GM13976 (cell line): ENCODE measurements at regions not wholly inside any gene's neighbourhood (a gene's known extent, or its start where the extent isn't known, plus 50 kb on each side); places are given as distances from the start of the nearest gene placed in this dataset.

Experiments
- DNase-seq: peaks from one replicate; pipeline ENCODE4 v3.0.0; 2012; ENCODE audit warnings: low spot score
- CTCF ChIP-seq: IDR thresholded peaks from 2 replicates; pipeline ENCODE4 v1.5.1; 2012; ENCODE audit warnings: borderline replicate concordance, mild to moderate bottlenecking; ENCODE audit not compliant: insufficient read depth; ENCODE audit errors: extremely low read depth, missing control alignments, control extremely low read depth
- in situ Hi-C: fragments of 300-500 bp; cut with MboI; formaldehyde crosslinking; loops from one replicate; pipeline ENCODE4 v1.12.0; 2022; ENCODE audit warnings: low sequenced_read_pairs, mixed read lengths, inconsistent platforms; ENCODE audit not compliant: unreplicated experiment

- in situ Hi-C loops = no loop called here
- TF ChIP-seq CTCF = no peak
- no peak for DNase-seq
Measured at GRCh38 chr5:77948476-77948875, 172.3 kb upstream of the TBCA start.

DNA sequence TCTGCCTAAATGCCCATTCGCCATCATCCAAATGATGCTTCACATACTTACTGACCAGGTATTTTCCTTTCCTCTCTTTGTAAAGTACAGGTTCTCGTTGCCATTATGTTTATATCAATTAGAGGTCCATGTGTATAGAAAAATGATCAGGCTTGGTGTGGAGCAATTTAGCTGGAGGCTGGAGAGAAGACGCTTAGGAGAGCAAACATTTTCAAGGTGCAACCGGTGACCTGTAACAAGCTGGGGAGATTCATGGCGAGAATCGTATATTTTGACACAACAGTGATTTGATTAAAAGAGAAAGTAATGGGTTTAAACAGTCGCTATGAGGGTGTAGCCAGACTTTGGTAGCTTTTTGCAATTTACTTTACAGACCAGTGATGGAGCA lies 170.9 kb upstream of the TBCA start:
- no peak for TF ChIP-seq CTCF
- in situ Hi-C loops = no loop called here
- no peak for DNase-seq

DNA sequence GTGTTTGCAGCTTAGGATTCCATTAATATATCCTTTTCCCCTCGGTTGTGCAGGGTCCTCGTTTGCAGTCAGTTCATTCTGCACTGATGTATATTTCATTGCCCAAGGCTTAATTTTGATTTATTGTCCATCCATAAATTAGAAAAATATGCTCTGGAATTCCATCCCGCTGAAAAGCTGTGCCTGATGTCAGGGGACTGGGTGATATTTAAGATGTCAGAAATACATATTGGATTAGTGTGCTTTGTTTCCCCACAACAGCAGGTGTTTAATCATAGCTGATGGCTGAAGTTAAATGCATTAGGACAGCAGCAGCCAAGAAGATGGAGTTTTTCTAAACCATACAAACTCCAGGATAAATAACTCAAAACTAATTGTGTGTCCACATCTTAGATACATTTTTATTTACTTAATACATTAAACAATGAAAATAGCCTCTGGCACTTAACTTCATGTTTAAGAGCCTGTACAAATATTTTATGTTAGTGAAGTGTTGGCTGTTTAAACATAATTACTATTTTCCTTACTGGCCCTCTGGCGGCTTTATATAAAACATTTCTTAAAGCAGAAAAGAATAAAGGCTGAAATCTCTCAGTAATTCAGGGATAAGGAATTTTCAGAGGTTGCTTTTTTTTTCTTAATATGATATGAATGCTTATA lies 170.4 kb upstream of the TBCA start:
- no peak for TF ChIP-seq CTCF
- no peak for DNase-seq
- in situ Hi-C loops = no loop called here

GRCh38 chr5:77945874-77946273 lies 169.7 kb upstream of the TBCA start:
- in situ Hi-C loops = no loop called here
- no peak for DNase-seq
- TF ChIP-seq CTCF = no peak

DNA sequence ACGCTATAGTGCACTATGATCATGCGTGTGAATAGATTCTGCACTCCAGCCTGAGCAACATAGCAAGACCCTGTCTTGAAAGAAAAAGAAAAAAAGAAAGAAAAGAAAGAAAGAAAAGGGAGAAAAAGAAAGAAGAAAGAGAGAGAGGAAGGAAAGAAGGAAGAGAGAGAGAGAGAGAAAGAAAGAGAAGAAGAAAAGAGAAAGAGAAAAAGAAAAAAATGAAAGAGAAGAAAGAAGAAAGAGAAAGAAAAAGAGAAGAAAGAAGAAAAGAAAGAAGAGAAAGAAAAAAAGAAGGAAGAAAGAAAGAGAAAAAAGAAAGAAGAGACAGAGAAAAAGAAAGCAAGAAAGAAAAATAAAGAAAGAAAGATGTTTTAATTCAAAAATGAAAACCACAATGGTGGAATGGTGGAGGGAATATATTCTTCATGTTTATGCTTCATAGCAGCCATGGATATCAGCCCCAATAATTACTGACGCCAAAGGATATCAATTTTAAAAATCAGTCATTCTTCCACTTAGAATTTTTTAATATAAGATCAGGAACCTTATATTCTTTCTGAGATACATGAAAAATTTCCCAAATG lies 168.7 kb upstream of the TBCA start:
- in situ Hi-C loops = no loop called here
- no peak for DNase-seq
- TF ChIP-seq CTCF = no peak

GRCh38 chr5:77943851-77944250 lies 167.7 kb upstream of the TBCA start:
- TF ChIP-seq CTCF = no peak
- no peak for DNase-seq
- in situ Hi-C loops = no loop called here
